Vagina (tissue), 2 donors: ENCODE measurements at regions not wholly inside any gene's neighbourhood (a gene's known extent, or its start where the extent isn't known, plus 50 kb on each side); places are given as distances from the start of the nearest gene placed in this dataset.

Source experiments
- DNase-seq, 2 donors: peaks; one replicate each; pipeline ENCODE4 v3.0.0-alpha.2; 2017; ENCODE audit errors: extremely low spot score in 2 of 2
- H3K27ac ChIP-seq: fragments of 200-600 bp; sonication (generic); one replicate; pipeline ENCODE4 v1.5.1; 2019
- H3K27me3 ChIP-seq: fragments of 200-600 bp; sonication (generic); one replicate; pipeline ENCODE4 v1.5.1; 2019
- H3K36me3 ChIP-seq, 2 donors: fragments of 200-600 bp; sonication (generic); one replicate each; pipeline ENCODE4 v1.5.1; 2017 to 2019
- H3K4me1 ChIP-seq: fragments of 200-600 bp; sonication (generic); one replicate; pipeline ENCODE4 v1.5.1; 2019
- H3K4me3 ChIP-seq, 2 donors: fragments of 200-600 bp; sonication (generic); 1 replicate in 1 of 2; 2 replicates in 1 of 2; pipeline ENCODE4 v1.5.1; 2016 to 2019
- H3K9me3 ChIP-seq: fragments of 200-600 bp; sonication (generic); one replicate; pipeline ENCODE4 v1.5.1; 2019
- CTCF ChIP-seq, 3 experiments: fragments of 450-650 bp in 2 of 3; fragments of 200-600 bp in 1 of 3; sonication (generic) in 1 of 3; IDR thresholded peaks; one replicate each; pipeline ENCODE4 v1.5.1; 2017 to 2019; ENCODE audit warnings: antibody characterized with exemption in 3 of 3, mild to moderate bottlenecking in 2 of 3, moderate library complexity in 2 of 3
- POLR2A ChIP-seq, 2 donors: fragments of 450-650 bp; IDR thresholded peaks; one replicate each; pipeline ENCODE4 v1.6.1; 2017; ENCODE audit warnings: antibody characterized with exemption in 2 of 2, mild to moderate bottlenecking in 2 of 2, moderate library complexity in 2 of 2
- POLR2AphosphoS5 ChIP-seq, 2 donors: sonication (generic); formaldehyde crosslinking; IDR thresholded peaks; one replicate each; pipeline ENCODE4 v1.9.0; 2017; ENCODE audit warnings: antibody characterized with exemption in 2 of 2, mild to moderate bottlenecking in 2 of 2, low read depth in 1 of 2; ENCODE audit not compliant: insufficient read depth in 1 of 2
- intact Hi-C: fragments of 100-400 bp; cut with DNase I; formaldehyde crosslinking; loops from one replicate; pipeline ENCODE4 v1.15.1; 2023

GRCh38 chr10:109275960-109276359 is 647.4 kb downstream of the XPNPEP1 start:
- H3K27me3 ChIP-seq = no peaks in the 10 kb centered on the region
- DNase-seq = no peak
- intact Hi-C loops = no loop called here
- TF ChIP-seq POLR2A (IDR thresholded peaks at IDR 0.05) (no peak), POLR2AphosphoS5 (IDR thresholded peaks at IDR 0.05; ENCODE audit: insufficient read depth in 1 of 2, low read depth in 1 of 2) (no peak), CTCF (IDR thresholded peaks at IDR 0.05) (no peak)
- H3K9me3 ChIP-seq = no peaks in the 10 kb centered on the region
- no peak overlapping the region for H3K27ac ChIP-seq
- H3K4me1 ChIP-seq = no peaks in the 10 kb centered on the region
- no peak overlapping the region for H3K4me3 ChIP-seq
- H3K36me3 ChIP-seq = no peaks in the 10 kb centered on the region

- Histone ChIP-seq H3K36me3 (no peaks in the 10 kb centered on the region), H3K27ac (no peak overlapping the region), H3K27me3 (no peaks in the 10 kb centered on the region), H3K4me3 (no peak overlapping the region), H3K9me3 (no peaks in the 10 kb centered on the region), H3K4me1 (no peaks in the 10 kb centered on the region)
- intact Hi-C loops = no loop called here
- no peak for DNase-seq
- no peak for TF ChIP-seq CTCF (IDR thresholded peaks at IDR 0.05)
- TF ChIP-seq POLR2AphosphoS5 (IDR thresholded peaks at IDR 0.05; ENCODE audit: insufficient read depth in 1 of 2, low read depth in 1 of 2) = no peak
- TF ChIP-seq POLR2A (IDR thresholded peaks at IDR 0.05) = no peak
These were observed 648.6 kb downstream of the XPNPEP1 start for GRCh38 chr10:109274681-109275080.

GRCh38 chr10:109270173-109270572 is 653.1 kb downstream of the XPNPEP1 start:
- no peaks in the 10 kb centered on the region for H3K36me3 ChIP-seq
- DNase-seq = no peak
- no peaks in the 10 kb centered on the region for H3K4me1 ChIP-seq
- no peak overlapping the region for H3K27ac ChIP-seq
- TF ChIP-seq POLR2A (IDR thresholded peaks at IDR 0.05) (no peak), CTCF (IDR thresholded peaks at IDR 0.05) (no peak), POLR2AphosphoS5 (IDR thresholded peaks at IDR 0.05; ENCODE audit: insufficient read depth in 1 of 2, low read depth in 1 of 2) (no peak)
- intact Hi-C loops = no loop called here
- no peak overlapping the region for H3K4me3 ChIP-seq
- H3K9me3 ChIP-seq = no peaks in the 10 kb centered on the region
- H3K27me3 ChIP-seq = no peaks in the 10 kb centered on the region

GRCh38 chr10:109264004-109264403 is 659.3 kb downstream of the XPNPEP1 start:
- no peaks in the 10 kb centered on the region for H3K27me3 ChIP-seq
- intact Hi-C loops = no loop called here
- H3K27ac ChIP-seq = no peak overlapping the region
- no peaks in the 10 kb centered on the region for H3K4me1 ChIP-seq
- no peak for TF ChIP-seq POLR2AphosphoS5 (IDR thresholded peaks at IDR 0.05; ENCODE audit: insufficient read depth in 1 of 2, low read depth in 1 of 2)
- TF ChIP-seq POLR2A (IDR thresholded peaks at IDR 0.05) = no peak
- no peak for TF ChIP-seq CTCF (IDR thresholded peaks at IDR 0.05)
- no peak for DNase-seq
- no peak overlapping the region for H3K4me3 ChIP-seq
- no peaks in the 10 kb centered on the region for H3K36me3 ChIP-seq
- H3K9me3 ChIP-seq = no peaks in the 10 kb centered on the region

- Histone ChIP-seq H3K27ac (no peak overlapping the region), H3K9me3 (no peaks in the 10 kb centered on the region), H3K4me3 (no peak overlapping the region), H3K36me3 (no peaks in the 10 kb centered on the region), H3K27me3 (no peaks in the 10 kb centered on the region), H3K4me1 (no peaks in the 10 kb centered on the region)
- TF ChIP-seq POLR2A (IDR thresholded peaks at IDR 0.05) (no peak), POLR2AphosphoS5 (IDR thresholded peaks at IDR 0.05; ENCODE audit: insufficient read depth in 1 of 2, low read depth in 1 of 2) (no peak), CTCF (IDR thresholded peaks at IDR 0.05) (no peak)
- intact Hi-C loops = no loop called here
- no peak for DNase-seq
These were observed 662.1 kb downstream of the XPNPEP1 start for GRCh38 chr10:109261231-109261630.
